Stimulated activated naive B cell treated with anti-CD40 and anti-IgM and Interleukin-4, amounts not matched to agents 10 μg/mL and 1 μg/mL and 100 μg/mL, for 72 hours (primary cell): ENCODE measurements at regions not wholly inside any gene's neighbourhood (a gene's known extent, or its start where the extent isn't known, plus 50 kb on each side); places are given as distances from the start of the nearest gene placed in this dataset.

Experiments
- ATAC-seq, 2 donors: fragments of 150-1000 bp; cut with Tn5 transposase; replicated peaks; 2 replicates each; pipeline ENCODE4 v1.10.0; 2021; ENCODE audit warnings: moderate library complexity in 1 of 2
- DNase-seq: peaks from one replicate; pipeline ENCODE4 v3.0.0; 2021
- H3K27ac Mint-ChIP-seq: one replicate; pipeline ENCODE4 v1.8.0; 2022; ENCODE audit warnings: mild to moderate bottlenecking, mixed read lengths
- H3K27me3 Mint-ChIP-seq, 2 donors: one replicate each; pipeline ENCODE4 v1.8.0; 2022; ENCODE audit warnings: mixed read lengths in 2 of 2
- H3K36me3 Mint-ChIP-seq, 2 donors: one replicate each; pipeline ENCODE4 v1.8.0; 2022; ENCODE audit warnings: mixed read lengths in 2 of 2, mild to moderate bottlenecking in 1 of 2
- H3K4me1 Mint-ChIP-seq, 2 donors: one replicate each; pipeline ENCODE4 v1.8.0; 2022; ENCODE audit warnings: mixed read lengths in 2 of 2, mild to moderate bottlenecking in 1 of 2
- H3K4me3 Mint-ChIP-seq, 2 donors: one replicate each; pipeline ENCODE4 v1.8.0; 2022; ENCODE audit warnings: mild to moderate bottlenecking in 2 of 2, mixed read lengths in 2 of 2, moderate library complexity in 1 of 2
- H3K9me3 Mint-ChIP-seq, 2 donors: one replicate each; pipeline ENCODE4 v1.8.0; 2022; ENCODE audit warnings: mixed read lengths in 2 of 2, mild to moderate bottlenecking in 1 of 2

GRCh38 chr11:92475819-92476218 is 251.2 kb downstream of the FAT3 start:
- no peaks in the 10 kb centered on the region for H3K36me3 Mint-ChIP-seq
- no peak overlapping the region for H3K27ac Mint-ChIP-seq
- peaks cover 2 to 3% of the 10 kb centered on the region in 2 donors for H3K9me3 Mint-ChIP-seq
- H3K4me3 Mint-ChIP-seq: no peak overlapping the region
- H3K4me1 Mint-ChIP-seq: no peaks in the 10 kb centered on the region
- no peak for DNase-seq
- H3K27me3 Mint-ChIP-seq: no peaks in the 10 kb centered on the region
- ATAC-seq: no peak

- ATAC-seq: no peak
- H3K4me3 Mint-ChIP-seq: no peak overlapping the region
Measured at GRCh38 chr11:92477686-92478085, 253.1 kb downstream of the FAT3 start.

GRCh38 chr11:92480499-92480898 is 255.9 kb downstream of the FAT3 start:
- Mint-ChIP-seq H3K27me3 (no peaks in the 10 kb centered on the region), H3K36me3 (no peaks in the 10 kb centered on the region), H3K9me3 (peaks cover 0 to 2% of the 10 kb centered on the region in 2 donors), H3K4me3 (no peak overlapping the region), H3K4me1 (no peaks in the 10 kb centered on the region), H3K27ac (no peak overlapping the region)
- DNase-seq: no peak
- no peak for ATAC-seq

More at GRCh38 chr11:92477686-92478085, 253.1 kb downstream of the FAT3 start:
- Mint-ChIP-seq H3K9me3 (peaks cover 2 to 3% of the 10 kb centered on the region in 2 donors), H3K36me3 (no peaks in the 10 kb centered on the region), H3K4me1 (no peaks in the 10 kb centered on the region), H3K27me3 (no peaks in the 10 kb centered on the region), H3K27ac (no peak overlapping the region)
- no peak for DNase-seq

GRCh38 chr11:92482492-92483060 is 258.0 kb downstream of the FAT3 start:
- Mint-ChIP-seq H3K4me1 (no peaks in the 10 kb centered on the region), H3K9me3 (no peaks in the 10 kb centered on the region), H3K36me3 (no peaks in the 10 kb centered on the region), H3K27ac (no peak overlapping the region), H3K4me3 (no peak overlapping the region), H3K27me3 (no peaks in the 10 kb centered on the region)
- no peak for DNase-seq
- no peak for ATAC-seq

- DNase-seq (no peak), ATAC-seq (no peak)
- no peaks in the 10 kb centered on the region for H3K4me1 Mint-ChIP-seq
- no peaks in the 10 kb centered on the region for H3K27me3 Mint-ChIP-seq
- H3K4me3 Mint-ChIP-seq: no peak overlapping the region
- H3K36me3 Mint-ChIP-seq: no peaks in the 10 kb centered on the region
- H3K9me3 Mint-ChIP-seq: no peaks in the 10 kb centered on the region
- H3K27ac Mint-ChIP-seq: no peak overlapping the region
Measured at GRCh38 chr11:92484570-92484969, 260.0 kb downstream of the FAT3 start.

- no peak for DNase-seq
- Mint-ChIP-seq H3K36me3 (no peaks in the 10 kb centered on the region), H3K27me3 (no peaks in the 10 kb centered on the region), H3K27ac (no peak overlapping the region), H3K4me3 (no peak overlapping the region), H3K9me3 (no peaks in the 10 kb centered on the region), H3K4me1 (no peaks in the 10 kb centered on the region)
- ATAC-seq: no peak
Measured at GRCh38 chr11:92489826-92490399, 265.3 kb downstream of the FAT3 start.

- Mint-ChIP-seq H3K36me3 (no peaks in the 10 kb centered on the region), H3K27ac (no peak overlapping the region), H3K27me3 (no peaks in the 10 kb centered on the region), H3K9me3 (no peaks in the 10 kb centered on the region), H3K4me3 (no peak overlapping the region), H3K4me1 (no peaks in the 10 kb centered on the region)
- ATAC-seq (no peak), DNase-seq (no peak)
Measured at GRCh38 chr11:92492372-92492771, 267.8 kb downstream of the FAT3 start.

- ATAC-seq (no peak), DNase-seq (no peak)
- no peaks in the 10 kb centered on the region for H3K36me3 Mint-ChIP-seq
- H3K4me1 Mint-ChIP-seq: no peaks in the 10 kb centered on the region
- H3K9me3 Mint-ChIP-seq: no peaks in the 10 kb centered on the region
- H3K4me3 Mint-ChIP-seq: no peak overlapping the region
- no peak overlapping the region for H3K27ac Mint-ChIP-seq
- no peaks in the 10 kb centered on the region for H3K27me3 Mint-ChIP-seq
Measured at GRCh38 chr11:92495107-92495793, 270.6 kb downstream of the FAT3 start.

GRCh38 chr11:92500453-92500852 is 275.8 kb downstream of the FAT3 start:
- Mint-ChIP-seq H3K9me3 (no peaks in the 10 kb centered on the region), H3K36me3 (no peaks in the 10 kb centered on the region), H3K4me1 (no peaks in the 10 kb centered on the region), H3K27me3 (no peaks in the 10 kb centered on the region), H3K4me3 (no peak overlapping the region), H3K27ac (no peak overlapping the region)
- DNase-seq (no peak), ATAC-seq (no peak)

GRCh38 chr11:92501066-92501739 is 276.6 kb downstream of the FAT3 start:
- no peak overlapping the region for H3K4me3 Mint-ChIP-seq
- no peaks in the 10 kb centered on the region for H3K36me3 Mint-ChIP-seq
- no peaks in the 10 kb centered on the region for H3K27me3 Mint-ChIP-seq
- H3K27ac Mint-ChIP-seq: no peak overlapping the region
- no peak for ATAC-seq
- H3K4me1 Mint-ChIP-seq: no peaks in the 10 kb centered on the region
- DNase-seq: no peak
- no peaks in the 10 kb centered on the region for H3K9me3 Mint-ChIP-seq

- Mint-ChIP-seq H3K27me3 (no peaks in the 10 kb centered on the region), H3K4me3 (no peak overlapping the region), H3K4me1 (no peaks in the 10 kb centered on the region), H3K9me3 (no peaks in the 10 kb centered on the region), H3K36me3 (no peaks in the 10 kb centered on the region), H3K27ac (no peak overlapping the region)
- DNase-seq (no peak), ATAC-seq (no peak)
Measured at GRCh38 chr11:92504004-92504403, 279.4 kb downstream of the FAT3 start.

- no peak for ATAC-seq
- no peaks in the 10 kb centered on the region for H3K27me3 Mint-ChIP-seq
- H3K4me1 Mint-ChIP-seq: no peaks in the 10 kb centered on the region
- H3K9me3 Mint-ChIP-seq: no peaks in the 10 kb centered on the region
- no peak for DNase-seq
- no peaks in the 10 kb centered on the region for H3K36me3 Mint-ChIP-seq
- no peak overlapping the region for H3K27ac Mint-ChIP-seq
- no peak overlapping the region for H3K4me3 Mint-ChIP-seq
Measured at GRCh38 chr11:92504534-92504933, 279.9 kb downstream of the FAT3 start.

- ATAC-seq (no peak), DNase-seq (no peak)
- H3K27me3 Mint-ChIP-seq: no peaks in the 10 kb centered on the region
- H3K9me3 Mint-ChIP-seq: no peaks in the 10 kb centered on the region
- no peak overlapping the region for H3K27ac Mint-ChIP-seq
- no peaks in the 10 kb centered on the region for H3K36me3 Mint-ChIP-seq
- no peak overlapping the region for H3K4me3 Mint-ChIP-seq
- H3K4me1 Mint-ChIP-seq: no peaks in the 10 kb centered on the region
Measured at GRCh38 chr11:92505689-92506088, 281.1 kb downstream of the FAT3 start.

GRCh38 chr11:92506809-92507336 is 282.3 kb downstream of the FAT3 start:
- ATAC-seq (no peak), DNase-seq (no peak)
- H3K9me3 Mint-ChIP-seq: no peaks in the 10 kb centered on the region
- no peaks in the 10 kb centered on the region for H3K36me3 Mint-ChIP-seq
- peaks cover 0 to 2% of the 10 kb centered on the region in 2 donors for H3K4me1 Mint-ChIP-seq
- no peak overlapping the region for H3K27ac Mint-ChIP-seq
- no peak overlapping the region for H3K4me3 Mint-ChIP-seq
- H3K27me3 Mint-ChIP-seq: no peaks in the 10 kb centered on the region

GRCh38 chr11:92510591-92510990 is 286.0 kb downstream of the FAT3 start:
- Mint-ChIP-seq H3K27ac (no peak overlapping the region), H3K4me3 (no peak overlapping the region), H3K27me3 (no peaks in the 10 kb centered on the region), H3K36me3 (no peaks in the 10 kb centered on the region), H3K9me3 (no peaks in the 10 kb centered on the region), H3K4me1 (peaks cover 0 to 2% of the 10 kb centered on the region in 2 donors)
- ATAC-seq (no peak), DNase-seq (no peak)
